Neural progenitor cell (in vitro differentiated cells): ENCODE measurements at regions not wholly inside any gene's neighbourhood (a gene's known extent, or its start where the extent isn't known, plus 50 kb on each side); places are given as distances from the start of the nearest gene placed in this dataset.

Source experiments
- DNase-seq: peaks from one replicate; pipeline ENCODE4 v3.0.0-alpha.2; 2016; ENCODE audit warnings: low spot score
- H2AFZ ChIP-seq: fragments of 200-600 bp; sonication (generic); replicated peaks from 2 replicates; pipeline ENCODE4 v1.6.1; 2016; ENCODE audit warnings: antibody characterized with exemption
- H3F3A ChIP-seq: fragments of 200-600 bp; sonication (generic); 2 replicates; pipeline ENCODE4 v1.6.1; 2016; ENCODE audit warnings: antibody characterized with exemption, low read depth
- H3K27ac ChIP-seq: fragments of 200-600 bp; sonication (generic); 2 replicates; pipeline ENCODE4 v1.5.1; 2016; ENCODE audit warnings: mild to moderate bottlenecking
- H3K27me3 ChIP-seq: fragments of 200-600 bp; sonication (generic); 2 replicates; pipeline ENCODE4 v1.6.1; 2016; ENCODE audit warnings: mild to moderate bottlenecking, moderate library complexity
- H3K36me3 ChIP-seq: fragments of 200-600 bp; sonication (generic); 2 replicates; pipeline ENCODE4 v1.5.1; 2016
- H3K4me1 ChIP-seq: fragments of 200-600 bp; sonication (generic); 2 replicates; pipeline ENCODE4 v1.6.1; 2016; ENCODE audit warnings: mixed run types
- H3K4me2 ChIP-seq: fragments of 200-600 bp; sonication (generic); 2 replicates; pipeline ENCODE4 v1.6.1; 2016
- H3K4me3 ChIP-seq: fragments of 200-600 bp; sonication (generic); 2 replicates; pipeline ENCODE4 v1.5.1; 2016
- H3K79me2 ChIP-seq: fragments of 200-600 bp; sonication (generic); 2 replicates; pipeline ENCODE4 v1.6.1; 2016; ENCODE audit warnings: low read depth
- H3K9ac ChIP-seq: fragments of 200-600 bp; sonication (generic); 2 replicates; pipeline ENCODE4 v1.6.1; 2016
- H3K9me3 ChIP-seq: fragments of 200-600 bp; sonication (generic); 2 replicates; pipeline ENCODE4 v1.5.1; 2016; ENCODE audit warnings: low read depth
- H4K20me1 ChIP-seq: fragments of 200-600 bp; sonication (generic); 2 replicates; pipeline ENCODE4 v1.6.1; 2016; ENCODE audit warnings: low read depth
- H3K27ac Mint-ChIP-seq: 3 replicates; pipeline ENCODE4 v1.8.0; 2021; ENCODE audit warnings: mixed read lengths
- H3K27me3 Mint-ChIP-seq: 2 replicates; pipeline ENCODE4 v1.8.0; 2022; ENCODE audit warnings: low read depth, mild to moderate bottlenecking, inconsistent platforms, moderate library complexity, mixed read lengths; ENCODE audit not compliant: insufficient read depth
- H3K36me3 Mint-ChIP-seq: 3 replicates; pipeline ENCODE4 v1.8.0; 2021; ENCODE audit warnings: mixed read lengths
- H3K4me1 Mint-ChIP-seq: 3 replicates; pipeline ENCODE4 v1.8.0; 2021; ENCODE audit warnings: mixed read lengths
- H3K4me3 Mint-ChIP-seq: 3 replicates; pipeline ENCODE4 v1.8.0; 2021; ENCODE audit warnings: mild to moderate bottlenecking, moderate library complexity, mixed read lengths
- H3K9me3 Mint-ChIP-seq: 3 replicates; pipeline ENCODE4 v1.8.0; 2020; ENCODE audit warnings: mixed read lengths
- EZH2 ChIP-seq: fragments of 200-600 bp; sonication (generic); IDR thresholded peaks from 2 replicates; pipeline ENCODE4 v1.6.1; 2017; ENCODE audit warnings: antibody characterized with exemption, mild to moderate bottlenecking, moderate library complexity
- EZH2phosphoT487 ChIP-seq: fragments of 200-600 bp; sonication (generic); IDR thresholded peaks from 2 replicates; pipeline ENCODE4 v1.6.1; 2017; ENCODE audit warnings: antibody characterized with exemption
- TF ChIP-seq, protein P1 (sequence below): fragments of 200-600 bp; sonication (generic); IDR thresholded peaks from 2 replicates; pipeline ENCODE4 v1.5.1; 2017; ENCODE audit warnings: antibody characterized with exemption, mild to moderate bottlenecking

DNA sequence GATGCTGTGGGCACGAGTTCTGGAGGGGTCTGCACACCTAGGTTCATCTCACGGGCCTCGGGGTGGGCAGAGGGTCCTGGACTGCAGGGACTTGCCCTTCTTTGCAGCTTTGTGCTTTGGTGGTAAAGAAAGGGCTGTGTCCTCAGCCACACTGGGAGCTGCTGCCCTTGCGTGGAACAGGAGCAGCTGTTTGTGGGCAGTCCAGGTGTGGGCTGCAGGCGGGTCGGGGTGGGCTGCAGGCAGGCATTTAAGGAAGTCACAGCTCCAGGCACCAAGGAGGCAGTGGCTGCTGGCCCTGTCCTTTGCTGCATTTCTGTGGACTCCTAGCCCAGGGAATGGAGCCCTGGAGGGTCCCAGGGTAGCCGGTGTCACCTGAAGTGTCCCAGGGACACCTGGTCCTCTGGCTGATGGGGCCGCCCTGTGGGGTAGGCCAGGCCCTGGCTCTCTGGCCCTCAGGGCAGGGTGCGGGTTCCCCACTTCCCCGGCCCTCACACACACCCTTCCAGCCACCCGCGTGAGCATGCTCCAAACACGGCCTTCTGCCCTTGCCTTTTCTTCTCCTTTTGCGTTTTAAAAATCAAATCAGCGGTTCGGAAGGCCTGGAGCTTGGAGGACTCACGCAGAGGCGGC is 1240.3 kb downstream of the BRD1 start:
- no peaks in the 10 kb centered on the region for H3K9me3 Mint-ChIP-seq
- H3K27me3 Mint-ChIP-seq, result no peaks in the 10 kb centered on the region
- TF ChIP-seq EZH2phosphoT487 (no peak), EZH2 (no peak)
- TF ChIP-seq, protein P1, sequence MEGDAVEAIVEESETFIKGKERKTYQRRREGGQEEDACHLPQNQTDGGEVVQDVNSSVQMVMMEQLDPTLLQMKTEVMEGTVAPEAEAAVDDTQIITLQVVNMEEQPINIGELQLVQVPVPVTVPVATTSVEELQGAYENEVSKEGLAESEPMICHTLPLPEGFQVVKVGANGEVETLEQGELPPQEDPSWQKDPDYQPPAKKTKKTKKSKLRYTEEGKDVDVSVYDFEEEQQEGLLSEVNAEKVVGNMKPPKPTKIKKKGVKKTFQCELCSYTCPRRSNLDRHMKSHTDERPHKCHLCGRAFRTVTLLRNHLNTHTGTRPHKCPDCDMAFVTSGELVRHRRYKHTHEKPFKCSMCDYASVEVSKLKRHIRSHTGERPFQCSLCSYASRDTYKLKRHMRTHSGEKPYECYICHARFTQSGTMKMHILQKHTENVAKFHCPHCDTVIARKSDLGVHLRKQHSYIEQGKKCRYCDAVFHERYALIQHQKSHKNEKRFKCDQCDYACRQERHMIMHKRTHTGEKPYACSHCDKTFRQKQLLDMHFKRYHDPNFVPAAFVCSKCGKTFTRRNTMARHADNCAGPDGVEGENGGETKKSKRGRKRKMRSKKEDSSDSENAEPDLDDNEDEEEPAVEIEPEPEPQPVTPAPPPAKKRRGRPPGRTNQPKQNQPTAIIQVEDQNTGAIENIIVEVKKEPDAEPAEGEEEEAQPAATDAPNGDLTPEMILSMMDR, result no peak
- no peak for DNase-seq
- no peak overlapping the region for H3K27ac Mint-ChIP-seq
- H3K36me3 Mint-ChIP-seq, result no peaks in the 10 kb centered on the region
- H3K4me1 Mint-ChIP-seq, result no peaks in the 10 kb centered on the region
- Histone ChIP-seq H3K4me3 (no peak overlapping the region), H3K4me2 (no peak overlapping the region), H4K20me1 (peaks cover 59% of the 10 kb centered on the region), H2AFZ (no peak overlapping the region), H3K27ac (no peak overlapping the region), H3F3A (peaks cover 24% of the 10 kb centered on the region), H3K9me3 (no peaks in the 10 kb centered on the region), H3K36me3 (no peaks in the 10 kb centered on the region), H3K9ac (no peak overlapping the region), H3K4me1 (no peaks in the 10 kb centered on the region), H3K27me3 (no peaks in the 10 kb centered on the region), H3K79me2 (peaks cover 66% of the 10 kb centered on the region)
- H3K4me3 Mint-ChIP-seq, result no peak overlapping the region

DNA sequence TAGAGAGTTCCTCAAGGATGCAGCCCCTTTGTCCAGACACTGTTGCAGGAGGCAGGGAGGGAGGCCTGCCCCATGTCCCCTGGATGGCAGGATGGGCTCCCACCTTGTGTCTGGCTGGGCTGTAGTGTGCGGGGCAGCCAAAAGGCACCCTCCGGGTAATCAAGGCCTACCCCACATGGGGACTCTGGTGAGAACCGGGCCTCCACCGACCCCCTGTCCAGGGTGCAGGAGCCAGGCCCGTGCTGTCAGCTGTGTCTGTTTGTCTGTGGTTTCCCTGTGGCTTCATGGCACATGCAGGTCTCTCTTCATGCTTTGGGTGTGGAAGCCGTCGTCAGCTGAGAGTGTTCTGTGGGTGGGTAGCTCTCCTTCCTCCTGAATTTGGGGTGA is 1240.9 kb downstream of the BRD1 start:
- TF ChIP-seq, protein P1, result no peak
- no peak for TF ChIP-seq EZH2phosphoT487
- no peak for TF ChIP-seq EZH2
- H3K4me1 ChIP-seq, result no peaks in the 10 kb centered on the region
- no peaks in the 10 kb centered on the region for H3K36me3 Mint-ChIP-seq
- no peaks in the 10 kb centered on the region for H3K4me1 Mint-ChIP-seq
- peaks cover 55% of the 10 kb centered on the region for H4K20me1 ChIP-seq
- H3K9me3 Mint-ChIP-seq, result no peaks in the 10 kb centered on the region
- H3K4me3 Mint-ChIP-seq, result no peak overlapping the region
- no peaks in the 10 kb centered on the region for H3K36me3 ChIP-seq
- no peak overlapping the region for H3K9ac ChIP-seq
- DNase-seq, result no peak
- no peak overlapping the region for H2AFZ ChIP-seq
- H3K9me3 ChIP-seq, result no peaks in the 10 kb centered on the region
- H3K4me2 ChIP-seq, result no peak overlapping the region
- no peak overlapping the region for H3K27ac ChIP-seq
- peak overlapping the region; percentile 12 for H3K27ac Mint-ChIP-seq
- H3K4me3 ChIP-seq, result no peak overlapping the region
- H3K27me3 Mint-ChIP-seq, result no peaks in the 10 kb centered on the region
- peaks cover 29% of the 10 kb centered on the region for H3F3A ChIP-seq
- no peaks in the 10 kb centered on the region for H3K27me3 ChIP-seq
- peaks cover 69% of the 10 kb centered on the region for H3K79me2 ChIP-seq

DNA sequence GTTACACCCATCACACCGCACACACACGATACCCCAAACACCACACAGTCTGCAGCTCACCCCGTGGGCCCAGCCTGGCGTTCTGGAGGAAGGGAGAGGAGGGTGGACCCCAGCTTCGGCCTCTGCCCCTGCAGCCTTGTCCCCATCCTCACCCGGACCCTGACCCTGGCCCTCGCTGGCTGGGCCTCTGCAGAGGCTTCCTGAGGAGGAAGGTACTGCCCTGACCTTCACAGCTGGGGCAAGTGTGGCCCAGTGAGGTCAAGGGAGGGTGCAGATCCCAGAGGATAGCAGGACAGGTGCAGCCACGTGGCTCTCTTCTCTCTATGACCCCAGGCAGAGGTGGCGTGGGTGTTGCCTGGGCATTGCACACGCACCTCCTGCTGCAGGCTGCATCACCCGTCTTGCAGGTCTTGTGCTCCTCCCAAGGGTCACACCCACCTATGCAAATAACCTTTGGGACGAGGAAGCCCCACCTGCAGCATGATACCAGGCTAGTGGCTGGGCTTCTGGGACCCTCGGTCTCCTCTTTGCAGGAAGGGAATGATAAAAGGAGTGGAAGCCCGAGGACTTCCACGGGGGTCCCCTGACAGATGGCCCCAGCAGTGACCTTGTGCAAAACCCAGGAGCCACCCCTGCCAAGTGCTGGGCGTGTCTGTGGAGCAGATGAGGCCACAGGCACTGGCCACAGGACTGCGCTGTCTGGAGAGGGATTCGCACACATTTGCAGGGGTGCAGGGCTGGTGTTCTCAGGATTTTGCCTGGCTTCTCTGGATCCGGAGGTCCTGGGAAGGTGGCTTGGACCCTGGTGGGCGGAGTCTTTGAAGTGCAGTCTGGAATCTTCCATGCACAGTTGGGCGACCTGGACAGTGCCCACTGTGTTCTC is 1241.5 kb downstream of the BRD1 start:
- Mint-ChIP-seq H3K9me3 (no peaks in the 10 kb centered on the region), H3K4me1 (no peaks in the 10 kb centered on the region), H3K36me3 (no peaks in the 10 kb centered on the region), H3K27ac (no peak overlapping the region), H3K4me3 (no peak overlapping the region), H3K27me3 (no peaks in the 10 kb centered on the region)
- H4K20me1 ChIP-seq, result peaks cover 55% of the 10 kb centered on the region
- peaks cover 73% of the 10 kb centered on the region for H3K79me2 ChIP-seq
- H3K4me3 ChIP-seq, result no peak overlapping the region
- H3K9me3 ChIP-seq, result no peaks in the 10 kb centered on the region
- no peak overlapping the region for H3K27ac ChIP-seq
- H3K4me1 ChIP-seq, result no peaks in the 10 kb centered on the region
- no peak overlapping the region for H2AFZ ChIP-seq
- no peak for TF ChIP-seq EZH2
- TF ChIP-seq, protein P1, result no peak
- peak; percentile 25 for DNase-seq
- H3F3A ChIP-seq, result peaks cover 35% of the 10 kb centered on the region
- H3K4me2 ChIP-seq, result no peak overlapping the region
- H3K27me3 ChIP-seq, result no peaks in the 10 kb centered on the region
- no peaks in the 10 kb centered on the region for H3K36me3 ChIP-seq
- no peak overlapping the region for H3K9ac ChIP-seq
